ENCODE measurements at regions not wholly inside any gene's neighbourhood (a gene's known extent, or its start where the extent isn't known, plus 50 kb on each side); places are given as distances from the start of the nearest gene placed in this dataset.

DNA sequence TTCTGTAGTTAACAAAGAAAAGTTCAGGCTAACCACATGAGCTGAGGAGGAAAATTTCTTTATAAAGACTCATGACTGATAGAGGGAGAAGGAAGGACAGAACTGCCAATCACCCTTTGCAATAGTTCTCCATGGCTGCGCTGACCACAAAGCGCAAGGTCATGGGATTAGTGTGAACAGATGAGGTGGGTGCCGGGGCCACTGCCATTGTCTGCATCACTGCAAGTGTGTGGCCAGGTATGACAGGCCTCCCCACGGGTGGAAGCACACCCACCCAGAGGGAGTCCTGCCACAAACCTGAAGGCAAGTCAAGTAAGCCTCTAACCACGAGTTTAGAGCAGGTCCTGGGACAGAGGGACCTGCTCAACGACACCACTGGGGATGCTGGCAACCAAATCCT, 128.1 kb downstream of the TUBA3C start:
- TF ChIP-seq, protein P1, sequence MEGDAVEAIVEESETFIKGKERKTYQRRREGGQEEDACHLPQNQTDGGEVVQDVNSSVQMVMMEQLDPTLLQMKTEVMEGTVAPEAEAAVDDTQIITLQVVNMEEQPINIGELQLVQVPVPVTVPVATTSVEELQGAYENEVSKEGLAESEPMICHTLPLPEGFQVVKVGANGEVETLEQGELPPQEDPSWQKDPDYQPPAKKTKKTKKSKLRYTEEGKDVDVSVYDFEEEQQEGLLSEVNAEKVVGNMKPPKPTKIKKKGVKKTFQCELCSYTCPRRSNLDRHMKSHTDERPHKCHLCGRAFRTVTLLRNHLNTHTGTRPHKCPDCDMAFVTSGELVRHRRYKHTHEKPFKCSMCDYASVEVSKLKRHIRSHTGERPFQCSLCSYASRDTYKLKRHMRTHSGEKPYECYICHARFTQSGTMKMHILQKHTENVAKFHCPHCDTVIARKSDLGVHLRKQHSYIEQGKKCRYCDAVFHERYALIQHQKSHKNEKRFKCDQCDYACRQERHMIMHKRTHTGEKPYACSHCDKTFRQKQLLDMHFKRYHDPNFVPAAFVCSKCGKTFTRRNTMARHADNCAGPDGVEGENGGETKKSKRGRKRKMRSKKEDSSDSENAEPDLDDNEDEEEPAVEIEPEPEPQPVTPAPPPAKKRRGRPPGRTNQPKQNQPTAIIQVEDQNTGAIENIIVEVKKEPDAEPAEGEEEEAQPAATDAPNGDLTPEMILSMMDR (IDR thresholded peaks at IDR 0.05; ENCODE audit: low read length) = no peak
- no peak for TF ChIP-seq EZH2 (optimal IDR thresholded peaks at IDR 0.05; ENCODE audit: low read depth, low read length)

Measured in MM.1S (cell line).